CD4-positive, CD25-positive, alpha-beta regulatory T cell (primary cell): ENCODE measurements at regions not wholly inside any gene's neighbourhood (a gene's known extent, or its start where the extent isn't known, plus 50 kb on each side); places are given as distances from the start of the nearest gene placed in this dataset.

Source experiments
- ATAC-seq, 2 donors: fragments of 150-1000 bp; cut with Tn5 transposase; one replicate each; pipeline ENCODE4 v1.10.0; 2021; ENCODE audit warnings: low read depth in 2 of 2, moderate number of reproducible peaks in 2 of 2, moderate library complexity in 1 of 2
- DNase-seq, 3 donors: peaks; one replicate each; pipeline versions ENCODE4 v3.0.0 to v3.0.0-alpha.2; 2012 to 2022; ENCODE audit warnings: mixed read lengths in 1 of 3
- H3K27ac ChIP-seq: one replicate; pipeline ENCODE4 v1.7.0; 2013; ENCODE audit warnings: mild to moderate bottlenecking, low read length; ENCODE audit not compliant: insufficient read depth, poor library complexity, severe bottlenecking
- H3K27me3 ChIP-seq: one replicate; pipeline ENCODE4 v1.7.0; 2013; ENCODE audit warnings: low read length; ENCODE audit not compliant: control insufficient read depth, insufficient read depth
- H3K36me3 ChIP-seq: one replicate; pipeline ENCODE4 v1.7.0; 2013; ENCODE audit warnings: mild to moderate bottlenecking, low read length, moderate library complexity; ENCODE audit not compliant: control insufficient read depth, insufficient read depth
- H3K4me1 ChIP-seq: 2 replicates; pipeline ENCODE4 v1.7.0; 2013; ENCODE audit warnings: mild to moderate bottlenecking, low read length; ENCODE audit not compliant: insufficient read depth, control insufficient read depth, poor library complexity, severe bottlenecking
- H3K4me3 ChIP-seq: one replicate; pipeline ENCODE4 v1.7.0; 2013; ENCODE audit warnings: low read depth, mild to moderate bottlenecking, low read length, moderate library complexity
- H3K9me3 ChIP-seq, 2 experiments: 1 replicate in 1 of 2; 2 replicates in 1 of 2; pipeline ENCODE4 v1.7.0; 2013; ENCODE audit warnings: low read length in 2 of 2, mild to moderate bottlenecking in 1 of 2, moderate library complexity in 1 of 2; ENCODE audit not compliant: control insufficient read depth in 2 of 2
- H3K27ac Mint-ChIP-seq, 3 donors: one replicate each; pipeline ENCODE4 v1.8.0; 2020 to 2022; ENCODE audit warnings: mild to moderate bottlenecking in 3 of 3, mixed read lengths in 3 of 3, moderate library complexity in 2 of 3
- H3K27me3 Mint-ChIP-seq: one replicate; pipeline ENCODE4 v1.8.0; 2022; ENCODE audit warnings: mild to moderate bottlenecking, mixed read lengths
- H3K36me3 Mint-ChIP-seq: one replicate; pipeline ENCODE4 v1.8.0; 2020; ENCODE audit warnings: mixed read lengths
- H3K4me1 Mint-ChIP-seq, 4 donors: one replicate each; pipeline ENCODE4 v1.8.0; 2020 to 2022; ENCODE audit warnings: mixed read lengths in 4 of 4, mild to moderate bottlenecking in 1 of 4
- H3K4me3 Mint-ChIP-seq, 4 donors: one replicate each; pipeline ENCODE4 v1.8.0; 2020 to 2022; ENCODE audit warnings: mild to moderate bottlenecking in 4 of 4, mixed read lengths in 4 of 4, moderate library complexity in 3 of 4
- H3K9me3 Mint-ChIP-seq, 7 donors: one replicate each; pipeline ENCODE4 v1.8.0; 2020 to 2022; ENCODE audit warnings: mixed read lengths in 7 of 7, mild to moderate bottlenecking in 3 of 7, moderate library complexity in 2 of 7

GRCh38 chr12:24759155-24759554 is 189.7 kb downstream of the BCAT1 start:
- no peak overlapping the region for H3K4me3 ChIP-seq
- H3K27ac ChIP-seq: no peak overlapping the region
- DNase-seq: no peak
- H3K4me1 ChIP-seq: no peaks in the 10 kb centered on the region
- H3K27me3 ChIP-seq: peaks cover 2% of the 10 kb centered on the region
- no peaks in the 10 kb centered on the region for H3K9me3 ChIP-seq
- Mint-ChIP-seq H3K4me3 (no peak overlapping the region), H3K27me3 (peaks cover 10% of the 10 kb centered on the region), H3K9me3 (no peaks in the 10 kb centered on the region), H3K27ac (no peak overlapping the region), H3K36me3 (no peaks in the 10 kb centered on the region), H3K4me1 (no peaks in the 10 kb centered on the region)
- no peaks in the 10 kb centered on the region for H3K36me3 ChIP-seq
- ATAC-seq: no peak

DNA sequence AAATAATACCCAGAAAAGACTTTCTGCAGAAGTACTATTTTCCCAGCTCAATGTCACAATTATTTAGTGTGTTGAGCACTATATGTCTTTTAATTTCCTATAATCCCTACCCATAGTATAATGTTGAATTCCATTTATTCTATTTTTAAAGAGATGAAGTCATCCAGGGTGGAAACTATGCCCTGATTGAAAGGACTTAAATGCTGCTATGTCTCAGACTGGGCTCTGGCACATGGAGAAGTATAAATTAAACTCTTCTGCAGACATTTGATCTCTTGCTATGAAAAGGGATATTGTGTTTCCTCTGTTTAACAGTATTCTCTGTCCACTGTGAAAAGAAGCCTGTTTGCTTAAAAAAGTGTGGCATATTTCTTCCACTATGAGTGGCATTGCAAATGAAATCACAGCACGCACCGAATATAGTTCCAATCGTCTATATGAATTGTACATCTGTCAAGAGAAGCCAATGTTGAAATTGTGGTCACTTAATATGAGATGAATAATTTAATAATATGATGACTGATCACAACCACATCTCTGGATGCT is 192.3 kb downstream of the BCAT1 start:
- H3K27me3 ChIP-seq: peaks cover 2% of the 10 kb centered on the region

GRCh38 chr12:24754690-24755638 is 193.9 kb downstream of the BCAT1 start:
- H3K4me1 Mint-ChIP-seq: no peaks in the 10 kb centered on the region
- Histone ChIP-seq H3K9me3 (no peaks in the 10 kb centered on the region), H3K27me3 (peaks cover 2% of the 10 kb centered on the region), H3K36me3 (no peaks in the 10 kb centered on the region), H3K4me3 (no peak overlapping the region), H3K4me1 (no peaks in the 10 kb centered on the region), H3K27ac (no peak overlapping the region)
- no peaks in the 10 kb centered on the region for H3K36me3 Mint-ChIP-seq
- no peak overlapping the region for H3K27ac Mint-ChIP-seq
- no peak overlapping the region for H3K4me3 Mint-ChIP-seq
- DNase-seq (no peak), ATAC-seq (no peak)
- H3K27me3 Mint-ChIP-seq: peaks cover 20% of the 10 kb centered on the region
- no peaks in the 10 kb centered on the region for H3K9me3 Mint-ChIP-seq

More for the DNA sequence above, 192.3 kb downstream of the BCAT1 start:
- peaks cover 14% of the 10 kb centered on the region for H3K27me3 Mint-ChIP-seq
- H3K36me3 Mint-ChIP-seq: no peaks in the 10 kb centered on the region
- H3K4me3 Mint-ChIP-seq: no peak overlapping the region
- H3K4me1 ChIP-seq: no peaks in the 10 kb centered on the region
- H3K4me3 ChIP-seq: no peak overlapping the region
- no peaks in the 10 kb centered on the region for H3K9me3 Mint-ChIP-seq
- peak overlapping the region in 1 of 3 donors; percentile 20 for H3K27ac Mint-ChIP-seq
- ATAC-seq (no peak), DNase-seq (no peak)
- no peaks in the 10 kb centered on the region for H3K4me1 Mint-ChIP-seq
- H3K27ac ChIP-seq: no peak overlapping the region
- H3K9me3 ChIP-seq: no peaks in the 10 kb centered on the region
- H3K36me3 ChIP-seq: no peaks in the 10 kb centered on the region

GRCh38 chr12:24752763-24753462 is 196.0 kb downstream of the BCAT1 start:
- Histone ChIP-seq H3K4me3 (no peak overlapping the region), H3K4me1 (no peaks in the 10 kb centered on the region), H3K27ac (no peak overlapping the region), H3K36me3 (no peaks in the 10 kb centered on the region), H3K9me3 (no peaks in the 10 kb centered on the region), H3K27me3 (peaks cover 2% of the 10 kb centered on the region)
- ATAC-seq (no peak), DNase-seq (no peak)
- Mint-ChIP-seq H3K27ac (no peak overlapping the region), H3K27me3 (peaks cover 18% of the 10 kb centered on the region), H3K9me3 (no peaks in the 10 kb centered on the region), H3K4me1 (no peaks in the 10 kb centered on the region), H3K36me3 (no peaks in the 10 kb centered on the region), H3K4me3 (no peak overlapping the region)

GRCh38 chr12:24751181-24751580 is 197.7 kb downstream of the BCAT1 start:
- Mint-ChIP-seq H3K9me3 (no peaks in the 10 kb centered on the region), H3K27ac (no peak overlapping the region), H3K27me3 (peaks cover 25% of the 10 kb centered on the region), H3K36me3 (no peaks in the 10 kb centered on the region), H3K4me3 (no peak overlapping the region), H3K4me1 (no peaks in the 10 kb centered on the region)
- Histone ChIP-seq H3K4me3 (no peak overlapping the region), H3K36me3 (no peaks in the 10 kb centered on the region), H3K4me1 (no peaks in the 10 kb centered on the region), H3K9me3 (no peaks in the 10 kb centered on the region), H3K27ac (no peak overlapping the region), H3K27me3 (peaks cover 2% of the 10 kb centered on the region)
- DNase-seq (no peak), ATAC-seq (no peak)

- no peak overlapping the region for H3K4me3 Mint-ChIP-seq
- H3K4me1 Mint-ChIP-seq: no peaks in the 10 kb centered on the region
- no peaks in the 10 kb centered on the region for H3K4me1 ChIP-seq
- DNase-seq (no peak), ATAC-seq (no peak)
- H3K27ac Mint-ChIP-seq: no peak overlapping the region
- H3K36me3 ChIP-seq: no peaks in the 10 kb centered on the region
- H3K27me3 ChIP-seq: no peaks in the 10 kb centered on the region
- H3K27ac ChIP-seq: no peak overlapping the region
- peaks cover 21% of the 10 kb centered on the region for H3K27me3 Mint-ChIP-seq
- no peak overlapping the region for H3K4me3 ChIP-seq
- H3K9me3 Mint-ChIP-seq: peaks cover 0 to 1% (median 0%) of the 10 kb centered on the region in 7 donors
- H3K9me3 ChIP-seq: no peaks in the 10 kb centered on the region
- no peaks in the 10 kb centered on the region for H3K36me3 Mint-ChIP-seq
These were observed 198.6 kb downstream of the BCAT1 start for GRCh38 chr12:24750263-24750662.

GRCh38 chr12:24749171-24749570 is 199.7 kb downstream of the BCAT1 start:
- Mint-ChIP-seq H3K9me3 (peaks cover 0 to 1% (median 0%) of the 10 kb centered on the region in 7 donors), H3K4me1 (no peaks in the 10 kb centered on the region), H3K4me3 (no peak overlapping the region), H3K27ac (no peak overlapping the region), H3K36me3 (no peaks in the 10 kb centered on the region), H3K27me3 (peaks cover 20% of the 10 kb centered on the region)
- Histone ChIP-seq H3K36me3 (no peaks in the 10 kb centered on the region), H3K9me3 (no peaks in the 10 kb centered on the region), H3K27me3 (no peaks in the 10 kb centered on the region), H3K27ac (no peak overlapping the region), H3K4me3 (no peak overlapping the region), H3K4me1 (no peaks in the 10 kb centered on the region)
- no peak for ATAC-seq
- no peak for DNase-seq
